OCI-LY3 (cell line): ENCODE measurements at regions not wholly inside any gene's neighbourhood (a gene's known extent, or its start where the extent isn't known, plus 50 kb on each side); places are given as distances from the start of the nearest gene placed in this dataset.
"Not testable (repeated sequence)": the region's sequence is repeated elsewhere in the genome, so short reads cannot be mapped to it uniquely, and the experiment has no call there.

Experiments used
- EZH2phosphoT487 ChIP-seq: fragments of 200-600 bp; shearing (Covaris generic); IDR thresholded peaks from 2 replicates; pipeline ENCODE4 v1.6.1; 2018; ENCODE audit warnings: antibody characterized with exemption, mixed run types, low read depth
- TF ChIP-seq, protein P1 (sequence below): fragments of 200-600, 300-600 bp; sonication (generic); IDR thresholded peaks from 2 replicates; pipeline ENCODE4 v1.5.1; 2014; ENCODE audit warnings: antibody characterized with exemption, low read length, low read depth

DNA sequence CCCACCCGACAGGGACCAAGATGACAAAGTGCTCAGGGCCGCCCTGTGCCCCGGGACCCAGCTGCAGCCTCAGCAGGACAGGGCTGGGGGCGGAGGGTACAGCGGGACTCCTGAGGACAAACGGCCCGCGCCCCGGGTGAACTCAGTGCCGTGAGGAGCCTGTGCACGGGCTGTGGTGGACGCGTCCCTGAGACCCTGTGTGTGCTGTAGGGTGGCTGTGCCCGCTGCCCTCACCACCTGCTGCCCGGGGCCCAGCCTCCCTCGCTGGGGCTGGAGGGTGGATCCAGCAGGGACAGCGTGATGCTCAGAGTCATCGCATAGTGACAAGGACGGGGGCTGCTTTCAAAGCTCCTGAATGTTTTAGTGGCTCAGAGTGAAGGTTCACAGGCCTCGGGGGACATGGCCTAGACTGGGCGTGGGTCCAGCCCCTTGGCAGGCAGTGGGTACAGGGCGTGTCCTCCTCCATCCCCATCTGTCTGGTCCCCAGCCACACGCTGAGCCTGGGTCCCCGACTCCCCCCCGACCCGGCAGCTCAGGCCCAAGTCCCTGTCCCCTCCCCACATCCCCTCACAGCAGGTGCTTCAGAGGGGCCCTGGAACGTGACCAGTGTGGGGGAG, 172.7 kb downstream of the TMEM121 start:
- TF ChIP-seq, protein P1, sequence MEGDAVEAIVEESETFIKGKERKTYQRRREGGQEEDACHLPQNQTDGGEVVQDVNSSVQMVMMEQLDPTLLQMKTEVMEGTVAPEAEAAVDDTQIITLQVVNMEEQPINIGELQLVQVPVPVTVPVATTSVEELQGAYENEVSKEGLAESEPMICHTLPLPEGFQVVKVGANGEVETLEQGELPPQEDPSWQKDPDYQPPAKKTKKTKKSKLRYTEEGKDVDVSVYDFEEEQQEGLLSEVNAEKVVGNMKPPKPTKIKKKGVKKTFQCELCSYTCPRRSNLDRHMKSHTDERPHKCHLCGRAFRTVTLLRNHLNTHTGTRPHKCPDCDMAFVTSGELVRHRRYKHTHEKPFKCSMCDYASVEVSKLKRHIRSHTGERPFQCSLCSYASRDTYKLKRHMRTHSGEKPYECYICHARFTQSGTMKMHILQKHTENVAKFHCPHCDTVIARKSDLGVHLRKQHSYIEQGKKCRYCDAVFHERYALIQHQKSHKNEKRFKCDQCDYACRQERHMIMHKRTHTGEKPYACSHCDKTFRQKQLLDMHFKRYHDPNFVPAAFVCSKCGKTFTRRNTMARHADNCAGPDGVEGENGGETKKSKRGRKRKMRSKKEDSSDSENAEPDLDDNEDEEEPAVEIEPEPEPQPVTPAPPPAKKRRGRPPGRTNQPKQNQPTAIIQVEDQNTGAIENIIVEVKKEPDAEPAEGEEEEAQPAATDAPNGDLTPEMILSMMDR, result not testable (repeated sequence)
- TF ChIP-seq EZH2phosphoT487, result not testable (repeated sequence)
